NCI-H2107 (cell line): ENCODE measurements at regions not wholly inside any gene's neighbourhood (a gene's known extent, or its start where the extent isn't known, plus 50 kb on each side); places are given as distances from the start of the nearest gene placed in this dataset.
"Not testable (repeated sequence)": the region's sequence is repeated elsewhere in the genome, so short reads cannot be mapped to it uniquely, and the experiment has no call there.

Experiments
- DNase-seq: peaks from one replicate; lab custom pipeline; 2025; lab: John Stamatoyannopoulos, UW

DNA sequence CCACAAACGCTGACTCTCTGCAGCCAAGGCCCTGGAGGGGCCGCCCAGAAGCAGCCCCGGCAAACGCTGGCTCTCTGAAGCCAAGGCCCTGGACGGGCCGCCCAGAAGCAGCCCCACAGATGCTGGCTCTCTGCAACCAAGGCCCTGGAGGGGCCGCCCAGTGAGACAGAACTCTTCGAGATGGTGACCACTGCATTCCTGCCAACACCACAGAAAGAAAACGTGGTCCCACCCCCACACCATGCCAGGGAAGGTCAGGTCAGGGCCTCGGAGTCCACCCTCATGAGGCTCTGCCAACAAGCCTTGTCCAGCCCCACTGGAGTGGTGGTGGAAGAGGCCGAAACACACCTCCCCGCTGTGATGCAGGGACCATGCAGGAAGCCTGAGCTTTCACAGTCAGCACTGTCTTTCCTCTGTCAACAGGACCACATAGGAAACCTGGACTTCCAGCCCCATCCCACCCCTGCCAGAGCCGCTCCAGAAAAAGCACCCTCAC, 97.5 kb downstream of the DLL1 start:
- no peak for DNase-seq

DNA sequence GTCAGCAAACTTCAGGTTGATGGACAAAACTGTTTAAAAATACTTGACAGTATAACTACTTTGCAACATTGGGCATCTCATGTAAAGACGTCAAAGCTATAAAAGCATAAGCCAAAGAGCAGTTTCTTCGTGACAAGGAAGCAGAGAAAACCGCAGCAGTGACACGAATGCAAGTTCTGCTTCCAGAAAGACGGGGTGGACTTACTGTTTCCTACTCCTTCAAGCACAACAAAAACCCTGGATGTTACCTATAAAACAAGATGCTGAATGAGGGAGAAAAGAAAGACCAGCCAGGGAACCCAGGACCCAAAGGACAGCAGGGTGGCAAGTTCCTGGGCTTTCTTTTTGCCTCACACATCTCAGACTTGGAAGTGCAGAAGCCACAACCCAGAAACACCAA, 98.0 kb downstream of the DLL1 start:
- no peak for DNase-seq

DNA sequence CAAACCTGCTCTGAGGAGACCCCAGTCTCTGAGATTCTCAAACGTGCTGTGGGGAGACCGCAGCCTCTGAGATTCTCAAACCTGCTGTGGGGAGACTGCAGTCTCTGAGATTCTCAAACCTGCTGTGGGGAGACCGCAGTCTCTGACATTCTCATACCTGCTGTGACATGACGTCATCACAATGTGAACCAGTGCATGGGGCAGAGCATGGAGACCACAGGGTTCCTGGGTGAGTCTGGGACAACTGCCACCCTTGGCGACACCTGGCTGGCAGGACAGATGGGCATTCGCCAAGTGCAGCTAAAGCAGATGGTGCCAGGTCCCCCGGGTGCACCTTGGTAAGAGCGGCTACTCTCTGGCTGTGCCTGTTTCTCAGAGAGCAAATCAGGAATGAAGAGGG, 98.8 kb downstream of the DLL1 start:
- not testable (repeated sequence) for DNase-seq

DNA sequence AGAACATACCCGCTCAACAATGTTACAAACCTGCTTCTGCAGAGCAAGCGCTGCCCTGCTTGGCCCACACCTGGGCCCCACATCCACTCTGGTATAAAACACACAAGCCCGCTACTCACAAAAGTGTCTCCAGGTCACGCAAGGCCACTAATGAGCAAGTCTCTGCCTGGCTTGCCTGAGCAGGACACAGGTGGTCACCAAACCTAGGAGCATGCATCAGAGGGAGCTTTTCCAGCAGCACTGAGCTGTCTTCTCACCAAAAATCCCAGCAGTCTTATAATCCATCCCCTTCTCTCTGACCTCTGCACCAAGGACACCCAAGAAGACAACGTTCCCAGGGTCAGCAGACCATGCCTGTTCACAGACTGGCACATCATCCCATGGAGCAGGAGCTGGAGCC, 100.8 kb downstream of the DLL1 start:
- DNase-seq, result no peak

DNA sequence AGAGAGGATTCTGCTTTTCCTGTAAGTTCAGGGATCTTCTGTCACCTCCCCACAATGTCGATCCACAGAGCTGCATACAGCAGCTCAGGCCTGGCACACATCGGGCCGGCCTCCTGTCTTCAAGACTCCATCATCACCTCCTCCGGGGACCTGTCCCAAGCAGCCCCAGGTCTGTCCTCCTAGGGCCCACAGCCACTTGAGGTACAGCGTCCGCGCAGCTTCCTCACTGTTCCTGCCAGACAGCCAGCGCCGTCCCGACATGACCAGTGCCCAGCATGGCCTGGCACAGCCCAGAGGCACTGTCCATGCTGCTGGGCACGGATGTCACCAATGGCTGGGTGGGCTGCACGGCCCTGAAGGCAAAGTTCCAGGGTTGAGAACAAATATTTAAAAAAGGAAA, 101.6 kb downstream of the DLL1 start:
- DNase-seq, result no peak

DNA sequence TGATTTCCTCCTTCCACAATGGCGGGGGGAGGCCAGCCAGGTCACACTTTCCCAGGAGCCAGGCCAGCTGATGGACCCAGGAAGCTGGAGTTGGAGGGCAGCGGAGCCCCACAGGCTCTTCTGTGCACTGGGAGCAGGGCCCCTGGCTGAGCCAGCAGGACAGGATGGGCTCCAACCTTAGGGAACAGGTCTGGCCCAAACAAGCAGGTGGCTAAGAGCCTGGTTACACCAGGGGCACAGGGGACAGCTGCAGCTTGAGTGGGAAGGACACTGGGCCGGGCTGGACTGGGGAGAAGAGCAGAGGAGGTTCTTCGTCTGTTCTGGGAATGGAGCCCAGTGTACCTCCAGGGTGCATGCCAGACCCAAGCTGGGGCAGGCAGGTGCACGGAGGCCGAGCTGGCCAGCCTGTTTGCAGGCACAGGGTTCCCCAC, 102.3 kb downstream of the DLL1 start:
- DNase-seq, result no peak

DNA sequence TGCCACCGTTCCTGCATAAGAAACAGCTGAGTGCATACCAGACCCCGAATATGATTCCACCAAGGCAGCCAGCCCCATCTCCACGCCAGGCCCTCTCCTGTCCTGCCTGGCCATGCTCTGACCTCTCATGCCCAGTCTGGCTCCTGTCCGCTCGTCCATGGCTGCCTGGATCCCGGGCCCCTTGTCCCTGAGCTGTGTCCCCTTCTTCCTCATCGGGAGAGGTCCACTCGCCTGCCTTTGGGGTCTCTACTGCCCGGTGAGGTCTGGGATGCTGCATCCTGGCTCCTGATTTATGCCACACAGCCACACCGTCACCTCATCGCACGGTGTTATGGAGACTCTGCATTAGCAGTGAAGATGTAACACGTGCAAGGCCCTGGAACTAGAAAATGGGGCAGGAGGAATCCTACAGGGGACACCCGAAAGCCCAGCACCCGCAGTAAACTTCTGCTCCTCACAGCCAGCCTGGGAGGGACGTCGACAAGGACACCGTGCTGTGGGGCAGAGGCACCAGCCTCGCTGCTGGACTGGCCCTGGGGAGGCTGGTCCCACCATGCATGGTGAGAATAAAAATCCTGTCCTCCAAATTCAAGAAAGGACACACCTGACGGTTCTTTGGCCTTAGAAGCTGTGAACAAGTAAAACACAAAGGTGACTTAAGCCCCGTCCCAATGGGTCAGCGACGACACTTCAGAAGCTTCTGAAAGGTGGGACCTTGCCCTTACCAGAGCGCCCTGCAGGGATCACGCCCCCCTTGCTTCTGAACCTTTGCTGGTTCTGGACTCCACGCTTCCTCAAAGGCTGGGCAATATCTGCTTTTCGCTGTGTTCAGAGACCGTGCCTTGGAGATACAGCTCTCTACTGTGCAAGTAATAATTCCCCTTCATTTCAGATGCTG, 103.0 kb downstream of the DLL1 start:
- no peak for DNase-seq

DNA sequence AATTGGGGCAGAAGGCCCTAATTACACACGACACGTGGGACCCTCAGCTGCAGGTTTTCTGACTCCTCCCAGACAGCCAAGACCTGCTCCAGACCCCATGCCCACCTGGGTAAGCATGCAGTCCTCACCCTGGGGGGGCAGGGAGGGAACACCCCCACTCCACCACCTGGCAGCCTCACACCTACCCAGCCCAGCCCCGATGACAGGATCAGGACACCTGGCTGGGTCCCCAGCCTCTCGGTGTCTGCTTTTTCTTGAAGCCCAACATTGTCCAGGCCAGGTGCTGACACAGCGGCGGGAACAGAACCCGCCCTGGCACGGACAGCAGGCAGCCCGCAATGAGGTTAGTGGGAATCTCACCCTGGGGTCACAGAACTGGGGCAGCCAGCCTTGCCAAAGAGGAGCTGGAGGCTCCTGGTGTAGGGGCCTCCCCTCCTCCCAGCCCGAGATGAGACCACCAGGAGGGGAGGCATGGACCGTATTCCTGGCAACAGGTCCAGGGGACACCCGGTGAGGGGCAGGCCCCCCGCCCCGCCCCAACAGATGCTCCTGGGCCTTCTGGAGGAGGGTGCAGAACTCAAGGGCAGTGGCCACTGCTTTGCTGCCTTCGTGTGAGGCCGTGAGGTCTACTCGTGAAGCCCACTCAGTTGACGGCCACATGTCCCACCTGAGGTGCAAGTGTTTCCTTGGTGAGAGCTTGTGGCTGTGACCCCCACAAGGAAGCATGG, 103.8 kb downstream of the DLL1 start:
- DNase-seq, result no peak

DNA sequence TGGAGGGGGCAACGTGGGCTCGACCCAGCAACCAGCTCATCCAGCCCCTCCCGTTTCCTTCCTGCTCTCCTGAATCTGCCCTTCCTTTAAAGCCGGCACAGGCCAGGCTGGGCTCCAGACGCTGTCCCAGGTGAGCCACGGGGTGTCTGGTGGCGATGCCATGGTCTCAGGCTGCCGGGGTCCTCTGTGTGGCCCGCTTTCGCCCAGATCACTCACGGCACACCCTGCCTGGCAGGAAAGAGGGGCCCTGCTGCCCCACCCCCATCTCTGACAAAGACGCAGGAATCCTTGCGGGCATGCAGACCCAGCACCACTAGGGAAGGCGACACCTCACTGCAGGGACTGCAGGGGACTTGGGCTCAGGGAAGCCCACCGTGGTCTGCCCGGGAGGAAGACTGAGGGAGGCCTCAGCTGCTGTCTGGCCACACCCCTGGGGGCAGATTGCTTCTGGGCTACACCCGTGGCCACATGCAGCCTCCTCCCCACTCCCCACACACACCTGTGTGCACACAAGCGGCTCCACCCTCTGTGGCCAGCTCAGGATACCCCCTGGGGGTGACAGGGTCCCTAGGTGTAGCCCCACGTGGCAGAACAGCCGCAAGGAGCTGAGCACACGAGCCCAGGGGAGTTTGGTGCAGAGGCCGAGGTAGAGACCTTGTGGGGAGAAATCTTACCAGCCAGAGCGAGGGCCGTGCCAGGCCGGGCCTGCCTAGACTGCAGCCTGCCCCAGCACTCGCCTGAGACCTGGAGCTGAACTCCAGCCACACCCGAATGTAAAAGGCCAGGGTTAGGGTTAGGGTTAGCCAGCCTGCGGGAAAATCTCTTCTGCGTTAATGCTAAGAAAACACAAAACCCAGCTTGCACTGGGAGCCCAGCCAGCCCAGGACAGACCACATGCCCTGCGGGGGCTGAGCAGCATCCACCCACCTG, 104.6 kb downstream of the DLL1 start:
- no peak for DNase-seq

DNA sequence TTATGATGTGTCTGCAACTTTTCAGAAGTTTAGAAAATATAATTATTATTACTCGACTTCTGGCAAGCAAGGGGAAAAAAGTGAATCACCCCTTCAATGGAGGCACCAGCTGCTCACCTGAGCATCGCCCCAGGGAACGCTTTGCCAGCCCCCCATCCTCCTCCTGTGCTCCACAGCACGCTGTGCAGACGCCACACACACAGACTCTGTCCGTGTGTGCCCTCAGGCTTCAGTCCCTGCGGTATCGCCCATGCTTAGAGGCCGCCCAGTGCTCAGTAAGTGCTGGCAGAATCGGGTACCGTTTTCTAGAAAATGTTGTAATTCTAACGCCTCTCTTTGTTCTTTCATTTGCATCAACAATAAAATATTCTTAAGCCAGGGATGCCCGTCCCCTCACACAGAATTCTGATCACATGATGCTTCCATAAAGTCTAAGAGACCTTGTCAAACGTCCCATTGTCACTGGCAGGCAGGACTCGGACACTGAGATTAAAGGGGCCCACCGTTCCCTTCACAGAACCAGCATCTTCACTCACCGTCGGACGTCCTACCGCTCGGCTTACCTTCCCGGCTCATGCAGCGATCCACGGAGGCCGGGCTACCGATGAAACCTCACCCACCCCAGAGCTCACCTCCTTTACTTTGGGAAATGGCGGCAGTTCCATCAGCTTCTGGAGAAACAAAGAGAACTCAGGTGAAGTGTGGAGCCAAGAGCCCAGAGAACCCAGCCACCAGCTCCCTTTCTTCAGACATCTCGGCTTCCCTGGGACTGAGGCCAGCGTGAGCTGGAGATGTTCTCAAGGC, 105.5 kb downstream of the DLL1 start:
- DNase-seq, result no peak

DNA sequence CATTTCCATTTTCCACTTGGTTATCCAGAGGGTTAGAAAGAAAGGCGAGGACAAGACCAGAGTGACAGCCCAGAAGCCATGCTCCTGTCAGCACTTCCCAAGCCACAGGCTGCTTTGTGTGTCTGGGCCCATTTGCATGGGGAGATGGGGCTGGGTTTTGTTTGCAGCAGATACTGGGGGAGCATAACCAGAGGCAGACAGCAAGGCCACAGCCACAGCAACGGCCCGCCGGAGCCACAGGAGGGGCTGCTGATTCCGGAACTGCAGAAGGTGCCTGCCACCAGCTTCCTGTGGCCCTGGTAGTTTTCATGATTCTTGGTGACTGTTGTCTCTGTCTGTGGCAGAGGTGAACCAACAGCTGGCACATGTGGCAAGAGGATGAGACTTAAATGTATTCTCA, 106.6 kb downstream of the DLL1 start:
- DNase-seq, result no peak

DNA sequence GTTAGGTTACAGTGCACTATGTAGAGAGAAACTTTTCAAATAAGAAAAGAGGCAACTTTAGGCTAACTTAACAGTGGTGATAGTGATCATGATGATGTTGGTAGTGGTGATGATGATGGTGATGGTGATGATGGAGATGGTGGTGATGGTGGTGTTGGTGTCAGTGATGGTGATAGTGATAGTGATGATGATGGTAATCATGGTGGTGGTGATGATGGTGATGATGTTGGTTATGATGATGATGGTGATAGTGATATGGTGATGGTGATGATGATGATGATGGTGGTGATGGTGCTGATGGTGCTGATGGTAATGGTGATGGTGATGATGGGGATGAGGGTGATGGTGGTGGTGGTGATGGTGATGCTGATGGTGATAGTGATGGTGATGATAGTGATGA, 107.4 kb downstream of the DLL1 start:
- no peak for DNase-seq

DNA sequence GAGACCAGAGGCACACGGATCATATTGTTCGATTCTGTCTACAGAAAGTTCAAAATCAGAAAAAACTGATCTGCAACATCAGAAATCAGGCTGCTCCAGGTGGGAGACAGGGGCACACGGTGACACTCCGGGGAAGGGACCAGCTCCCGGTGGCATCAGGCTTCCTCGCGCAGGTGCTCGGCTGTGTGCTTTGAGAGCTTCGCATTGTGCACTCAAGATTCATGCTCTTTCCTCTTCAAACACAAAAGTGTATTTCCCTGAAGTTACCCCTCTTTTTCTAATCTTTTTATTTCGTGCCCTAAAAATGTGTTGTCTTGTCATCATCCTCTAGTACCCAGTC, 108.1 kb downstream of the DLL1 start:
- DNase-seq, result no peak

DNA sequence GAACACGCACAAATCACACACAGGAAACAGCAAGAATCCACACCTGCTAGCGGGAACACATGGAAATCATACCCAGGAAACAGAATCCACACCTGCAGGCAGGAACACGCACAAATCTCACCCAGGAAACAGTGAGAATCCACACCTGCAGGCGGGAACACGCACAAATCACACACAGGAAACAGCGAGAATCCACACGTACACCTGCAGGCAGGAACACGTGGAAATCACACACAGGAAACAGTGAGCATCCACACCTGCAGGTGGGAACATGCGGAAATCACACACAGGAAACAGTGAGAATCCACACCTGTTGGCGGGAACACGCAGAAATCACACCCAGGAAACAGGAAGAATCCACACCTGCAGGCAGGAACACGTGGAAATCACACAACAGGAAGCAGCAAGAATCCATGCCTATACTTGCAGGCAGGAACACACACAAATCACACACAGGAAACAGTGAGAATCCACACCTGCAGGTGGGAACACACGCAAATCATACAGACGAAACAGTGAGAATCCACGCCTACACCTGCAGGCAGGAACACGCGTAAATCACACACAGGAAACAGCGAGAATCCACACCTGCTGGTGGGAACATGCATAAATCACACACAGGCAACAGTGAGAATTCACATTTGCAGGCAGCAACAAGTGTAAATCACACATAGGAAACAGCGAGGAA, 108.6 kb downstream of the DLL1 start:
- DNase-seq, result no peak

DNA sequence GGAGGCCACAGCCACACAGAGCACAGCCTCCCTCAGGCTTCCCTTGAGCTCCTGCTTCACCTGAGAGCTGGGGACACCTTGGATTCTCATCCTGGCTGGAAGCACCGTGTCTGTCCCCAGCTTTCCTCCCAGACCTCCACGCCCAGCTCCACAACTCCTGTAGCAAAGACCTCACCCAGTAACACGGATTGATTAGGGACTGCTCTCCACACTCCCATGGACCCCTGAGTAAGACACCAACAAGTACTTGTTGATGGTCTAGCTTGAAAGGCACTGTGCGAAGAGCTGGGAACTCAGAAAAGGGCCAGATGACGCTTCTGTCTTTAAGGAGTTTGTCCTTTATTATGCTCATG, 109.6 kb downstream of the DLL1 start:
- DNase-seq, result no peak

DNA sequence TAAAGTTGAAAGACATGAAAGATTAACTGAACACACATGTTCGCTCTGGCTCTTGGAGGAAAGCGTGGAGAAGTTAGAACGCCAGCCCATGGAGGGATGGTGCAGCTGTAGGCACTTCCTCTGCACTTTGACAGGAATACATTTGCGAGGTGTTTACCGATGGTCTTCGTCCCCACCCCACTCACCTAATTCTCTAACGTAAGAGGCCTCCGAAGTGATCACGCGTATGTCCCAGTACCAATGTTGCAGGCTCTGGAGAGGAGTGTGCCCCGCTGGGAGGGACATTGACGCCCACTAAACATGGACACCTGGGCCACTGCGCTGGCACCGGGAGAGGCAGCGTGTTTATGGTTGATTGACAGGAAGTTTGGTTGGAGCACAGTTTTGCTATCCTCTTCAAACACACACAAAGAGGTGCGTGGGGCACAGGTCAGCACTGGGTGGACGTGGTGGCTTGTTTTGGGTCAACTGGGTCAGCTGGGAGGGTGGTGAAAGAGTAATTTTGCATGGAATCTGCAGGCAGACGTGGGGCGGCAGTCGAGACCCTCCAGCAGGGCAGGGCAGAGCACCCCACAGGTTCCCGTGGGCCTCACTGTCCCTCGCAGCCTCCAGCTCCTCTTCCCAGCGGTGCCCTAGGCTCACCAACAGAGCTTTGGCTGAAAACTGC, 110.1 kb downstream of the DLL1 start:
- DNase-seq, result no peak

DNA sequence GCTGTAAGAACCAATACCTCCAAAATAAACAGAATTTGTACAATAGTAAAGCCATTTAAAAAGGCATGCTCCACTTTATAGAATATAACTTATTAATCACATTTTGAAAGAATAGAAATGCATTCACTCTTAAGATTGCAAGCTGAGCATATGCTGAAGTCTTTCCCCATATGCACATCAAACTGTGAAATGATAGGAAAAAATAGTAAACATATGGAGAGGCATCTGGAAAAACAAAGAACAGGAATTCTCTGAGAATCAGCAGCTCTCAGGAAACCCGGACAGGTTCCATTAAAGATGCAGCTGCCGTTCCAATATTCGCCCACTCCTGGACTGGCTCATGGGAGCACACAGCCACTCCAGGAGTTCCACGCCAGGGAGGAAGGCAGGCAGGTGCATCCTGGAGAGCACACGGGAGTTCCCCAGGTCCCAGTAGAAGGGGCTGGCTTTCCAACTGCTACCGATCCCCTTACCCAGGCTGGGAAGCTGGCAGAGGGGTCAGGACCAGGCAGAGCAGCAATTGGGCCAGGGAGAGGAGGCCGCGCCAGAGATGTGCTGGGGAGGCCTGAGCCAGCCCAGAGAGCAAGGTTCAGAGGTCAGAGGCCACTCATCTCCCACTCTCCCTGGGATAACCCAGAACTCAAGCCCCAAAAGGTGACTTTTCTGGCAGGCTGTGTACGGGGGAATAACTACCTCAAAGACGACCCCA, 111.1 kb downstream of the DLL1 start:
- DNase-seq, result no peak

DNA sequence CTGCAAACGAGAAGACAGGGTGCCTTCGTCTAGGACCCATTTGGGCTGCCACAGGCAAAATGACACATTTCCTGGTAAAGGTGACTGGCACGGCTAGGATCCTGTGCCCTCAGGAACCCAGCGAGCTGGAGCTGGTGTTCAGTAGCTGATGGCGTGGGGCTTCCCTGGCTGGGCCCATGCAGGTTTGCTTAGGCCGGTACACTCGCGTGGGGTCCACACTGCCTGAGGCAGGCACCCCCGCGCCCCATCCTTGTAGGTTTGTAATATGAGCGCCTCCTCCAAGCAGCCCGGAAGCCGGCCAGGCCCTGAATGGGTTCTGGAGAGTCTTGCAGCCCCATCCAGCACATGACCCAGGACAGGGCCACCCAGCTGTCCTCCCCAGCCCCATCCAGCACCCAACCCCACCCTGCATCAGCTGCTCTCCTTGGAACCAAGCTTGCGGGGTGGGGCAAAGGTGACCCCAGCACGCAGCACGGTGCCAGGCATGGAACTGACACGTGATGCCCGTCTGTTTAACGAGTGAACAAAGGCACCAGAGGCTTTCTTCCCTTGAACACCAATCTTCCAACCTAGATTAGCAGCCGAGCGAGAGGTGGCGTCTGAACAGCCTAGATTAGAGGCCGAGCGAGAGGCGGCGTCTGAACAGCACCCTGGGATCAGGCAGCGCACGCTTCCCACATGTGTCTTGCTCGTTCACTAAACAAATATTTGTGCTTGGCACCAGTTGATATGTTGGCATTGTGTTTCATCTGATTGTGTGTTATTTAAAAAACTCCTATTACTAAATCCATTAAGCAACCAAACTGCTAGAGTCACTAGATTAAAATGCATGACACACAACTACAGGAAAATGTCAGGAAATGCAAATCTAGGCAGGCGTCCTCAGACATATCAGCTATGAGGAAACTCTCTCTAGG, 112.1 kb downstream of the DLL1 start:
- no peak for DNase-seq
